IMR-90 (cell line): ENCODE measurements at regions not wholly inside any gene's neighbourhood (a gene's known extent, or its start where the extent isn't known, plus 50 kb on each side); places are given as distances from the start of the nearest gene placed in this dataset.

Experiments used
- ATAC-seq: fragments of 200-7000 bp; cut with Tn5 transposase; 2 replicates; pipeline ENCODE4 v1.9.1; 2020; ENCODE audit warnings: low read depth, mild to moderate bottlenecking, moderate library complexity
- BruUV-seq: library from RNA; stranded (reverse); fragments of 400-500 nt; replicated peaks from 2 replicates; lab custom pipeline; 2021; lab: Mats Ljungman, UMichigan
- CTCF ChIA-PET: fragments of 300-600 bp; formaldehyde crosslinking; extraction: SDS; loops from one replicate; lab custom pipeline; 2021; ENCODE audit warnings: antibody characterized with exemption; lab: Yijun Ruan, JAX
- POLR2A ChIA-PET: fragments of 300-600 bp; sonication (Branson Sonifier 250); formaldehyde crosslinking; loops from one replicate; lab custom pipeline; 2022; ENCODE audit warnings: antibody characterized with exemption; ENCODE audit not compliant: unreplicated experiment; lab: Charles Lee
- DNase-seq: peaks from one replicate; pipeline ENCODE4 v3.0.0; 2013
- H2AFZ ChIP-seq: replicated peaks from 2 replicates; pipeline ENCODE3; 2013; ENCODE audit warnings: low read length, mild to moderate bottlenecking; ENCODE audit not compliant: poor library complexity
- H2AK5ac ChIP-seq: 2 replicates; pipeline ENCODE4 v1.6.1; 2013; ENCODE audit warnings: low read depth, low read length, inconsistent platforms
- H2AK9ac ChIP-seq: replicated peaks from 2 replicates; pipeline ENCODE3; 2013; ENCODE audit warnings: mild to moderate bottlenecking, low read depth, low read length, moderate library complexity; ENCODE audit not compliant: poor library complexity
- H2BK120ac ChIP-seq: 2 replicates; pipeline ENCODE4 v1.6.1; 2013; ENCODE audit warnings: low read depth, low read length, inconsistent platforms
- H2BK15ac ChIP-seq: 3 replicates; pipeline ENCODE4 v1.6.1; 2013; ENCODE audit warnings: low read depth, low read length, inconsistent platforms
- H2BK20ac ChIP-seq: 2 replicates; pipeline ENCODE4 v1.6.1; 2013; ENCODE audit warnings: low read depth, mild to moderate bottlenecking, inconsistent platforms, low read length, moderate library complexity
- H2BK5ac ChIP-seq: 2 replicates; pipeline ENCODE4 v1.6.1; 2013; ENCODE audit warnings: mild to moderate bottlenecking, low read depth, low read length, inconsistent platforms; ENCODE audit not compliant: poor library complexity, severe bottlenecking
- H3K14ac ChIP-seq: replicated peaks from 2 replicates; pipeline ENCODE4 v1.6.1; 2013; ENCODE audit warnings: low read depth, low read length, inconsistent platforms
- H3K18ac ChIP-seq: 2 replicates; pipeline ENCODE4 v1.6.1; 2013; ENCODE audit warnings: low read depth, low read length, control low read depth
- H3K23ac ChIP-seq: 2 replicates; pipeline ENCODE4 v1.6.1; 2013; ENCODE audit warnings: low read depth, low read length, inconsistent platforms
- H3K27ac ChIP-seq: 2 replicates; pipeline ENCODE4 v1.5.1; 2013; ENCODE audit warnings: mild to moderate bottlenecking, control low read depth, low read length; ENCODE audit not compliant: insufficient read depth
- H3K27me3 ChIP-seq: 2 replicates; pipeline ENCODE4 v1.6.1; 2013; ENCODE audit warnings: low read length; ENCODE audit not compliant: control insufficient read depth, insufficient read depth
- H3K36me3 ChIP-seq: 2 replicates; pipeline ENCODE4 v1.6.1; 2013; ENCODE audit warnings: low read length, mixed read lengths; ENCODE audit not compliant: control insufficient read depth, insufficient read depth
- H3K4ac ChIP-seq: 2 replicates; pipeline ENCODE4 v1.6.1; 2013; ENCODE audit warnings: low read depth, low read length, inconsistent platforms
- H3K4me1 ChIP-seq: 2 replicates; pipeline ENCODE4 v1.6.1; 2013; ENCODE audit warnings: low read length, mixed read lengths; ENCODE audit not compliant: control insufficient read depth, insufficient read depth
- H3K4me2 ChIP-seq: 2 replicates; pipeline ENCODE4 v1.6.1; 2013; ENCODE audit warnings: low read depth, mild to moderate bottlenecking, control low read depth, low read length, moderate library complexity
- H3K4me3 ChIP-seq: 2 replicates; pipeline ENCODE4 v1.5.1; 2013; ENCODE audit warnings: low read depth, mild to moderate bottlenecking, control low read depth, low read length, moderate library complexity; ENCODE audit not compliant: insufficient read depth
- H3K56ac ChIP-seq: 2 replicates; pipeline ENCODE4 v1.6.1; 2013; ENCODE audit warnings: low read length, inconsistent platforms; ENCODE audit not compliant: insufficient read depth; ENCODE audit errors: extremely low read depth
- H3K79me1 ChIP-seq, 2 experiments: 2 replicates each; pipeline ENCODE4 v1.6.1; 2013; ENCODE audit warnings: low read length in 2 of 2, inconsistent platforms in 1 of 2, low read depth in 1 of 2
- H3K9ac ChIP-seq: 2 replicates; pipeline ENCODE4 v1.6.1; 2013; ENCODE audit warnings: low read depth, low read length, control low read depth
- H3K9me1 ChIP-seq: 2 replicates; pipeline ENCODE4 v1.6.1; 2013; ENCODE audit warnings: low read length, inconsistent platforms; ENCODE audit not compliant: insufficient read depth
- H3K9me3 ChIP-seq: 2 replicates; pipeline ENCODE4 v1.6.1; 2013; ENCODE audit warnings: low read length; ENCODE audit not compliant: control insufficient read depth, insufficient read depth
- H4K20me1 ChIP-seq: 2 replicates; pipeline ENCODE4 v1.6.1; 2013; ENCODE audit warnings: low read length, inconsistent platforms; ENCODE audit not compliant: insufficient read depth
- H4K5ac ChIP-seq: 2 replicates; pipeline ENCODE4 v1.6.1; 2013; ENCODE audit warnings: mild to moderate bottlenecking, low read depth, low read length, control low read depth
- H4K8ac ChIP-seq, 2 experiments: 2 replicates each; pipeline ENCODE4 v1.6.1; 2013; ENCODE audit warnings: low read depth in 2 of 2, low read length in 2 of 2, control low read depth in 1 of 2, inconsistent platforms in 1 of 2
- H4K91ac ChIP-seq: 2 replicates; pipeline ENCODE4 v1.6.1; 2013; ENCODE audit warnings: low read depth, low read length, inconsistent platforms; ENCODE audit not compliant: insufficient read depth
- CHD1 ChIP-seq: IDR thresholded peaks from 2 replicates; pipeline ENCODE4 v1.6.1; 2012; ENCODE audit warnings: low read depth, low read length, improper control_type of control experiment
- CTCF ChIP-seq: conservative IDR thresholded peaks from 2 replicates; pipeline ENCODE4 v1.5.1; 2012; ENCODE audit warnings: mild to moderate bottlenecking, low read depth, low read length, improper control_type of control experiment
- ELK1 ChIP-seq: fragments of 150-350 bp; IDR thresholded peaks from 2 replicates; pipeline ENCODE4 v1.6.1; 2016; ENCODE audit warnings: low read depth, mild to moderate bottlenecking, low read length, moderate library complexity, borderline replicate concordance
- FOS ChIP-seq: fragments of 150-350 bp; IDR thresholded peaks from 2 replicates; pipeline ENCODE4 v1.6.1; 2016; ENCODE audit warnings: low read depth, low read length
- MAZ ChIP-seq: IDR thresholded peaks from 2 replicates; pipeline ENCODE4 v1.6.1; 2012; ENCODE audit warnings: low read depth, mild to moderate bottlenecking, low read length, improper control_type of control experiment, moderate library complexity, borderline replicate concordance
- MXI1 ChIP-seq: IDR thresholded peaks from 2 replicates; pipeline ENCODE4 v1.6.1; 2012; ENCODE audit warnings: low read depth, mild to moderate bottlenecking, low read length, moderate library complexity, borderline replicate concordance
- POLR2A ChIP-seq: IDR thresholded peaks from 2 replicates; pipeline ENCODE4 v1.6.1; 2012; ENCODE audit warnings: mild to moderate bottlenecking, low read depth, low read length
- RAD21 ChIP-seq: IDR thresholded peaks from 2 replicates; pipeline ENCODE4 v1.6.1; 2012; ENCODE audit warnings: low read length, improper control_type of control experiment
- RCOR1 ChIP-seq: IDR thresholded peaks from 2 replicates; pipeline ENCODE4 v1.6.1; 2012; ENCODE audit warnings: mild to moderate bottlenecking, low read length, improper control_type of control experiment; ENCODE audit not compliant: insufficient replicate concordance
- RFX5 ChIP-seq: IDR thresholded peaks from 2 replicates; pipeline ENCODE4 v1.8.0; 2012; ENCODE audit warnings: low read depth, mild to moderate bottlenecking, low read length, moderate library complexity
- SMC3 ChIP-seq: fragments of 150-350 bp; IDR thresholded peaks from 2 replicates; pipeline ENCODE4 v1.6.1; 2016; ENCODE audit warnings: low read depth, mild to moderate bottlenecking, antibody characterized with exemption, low read length, moderate library complexity
- WGBS, 2 experiments: methylation state at CpG; one replicate each; pipeline versions ENCODE4 v1.1.5 to v1.1.7; 2013; ENCODE audit warnings: missing lambda C conversion rate in 2 of 2; ENCODE audit not compliant: insufficient read length in 1 of 2; ENCODE audit errors: extremely low coverage in 2 of 2; 5-methylcytosine and 5-hydroxymethylcytosine counted together
- dilution Hi-C: fragments of 300-500 bp; cut with HindIII; formaldehyde crosslinking; loops from one replicate; pipeline ENCODE4 v1.14.3; 2018; ENCODE audit warnings: low sequenced_read_pairs; ENCODE audit not compliant: unreplicated experiment
- in situ Hi-C: fragments of 300-500 bp; cut with MboI; formaldehyde crosslinking; loops from 3 replicates; pipeline ENCODE4 v1.14.3; 2019; ENCODE audit warnings: low sequenced_read_pairs, inconsistent platforms, mixed read lengths
- intact Hi-C: fragments of 100-400 bp; cut with micrococcal nuclease; formaldehyde crosslinking; loops from 2 replicates; pipeline ENCODE4 v1.10.0; 2022

- intact Hi-C loops (loop anchor here (5.0 kb wide), 1 partner anchor 127 kb away; no protein-coding TSS in a partner anchor), dilution Hi-C loops (no loop called here), in situ Hi-C loops (no loop called here)
- H3K14ac ChIP-seq = no peak overlapping the region
- BruUV-seq = no TSS peak
- H3K9me1 ChIP-seq = peaks cover 2% of the 10 kb centered on the region; the same call in 1 of the 2 replicates
- ChIA-PET POLR2A (no interaction called here), CTCF (no interaction called here)
- no peak overlapping the region for H2BK120ac ChIP-seq
- H2AFZ ChIP-seq = peak overlapping the region; percentile 46
- H4K91ac ChIP-seq = no peak overlapping the region
- no peak overlapping the region for H3K18ac ChIP-seq
- no peak overlapping the region for H2AK5ac ChIP-seq
- no CpG with 5 or more reads among the region's 4 CpGs for WGBS, 2 experiments
- H2BK15ac ChIP-seq = no peak overlapping the region
- no peaks in the 10 kb centered on the region for H3K79me1 ChIP-seq
- H2AK9ac ChIP-seq = peak overlapping the region; percentile 57
- no peak overlapping the region for H3K23ac ChIP-seq
- no peak overlapping the region for H2BK5ac ChIP-seq
- H3K9me3 ChIP-seq = no peaks in the 10 kb centered on the region
- H3K4me3 ChIP-seq = no peak overlapping the region
- H3K27me3 ChIP-seq = no peaks in the 10 kb centered on the region
- H3K4me2 ChIP-seq = no peak overlapping the region
- peaks cover 9% of the 10 kb centered on the region for H3K4me1 ChIP-seq
- H4K20me1 ChIP-seq = no peaks in the 10 kb centered on the region
- no peaks in the 10 kb centered on the region for H3K36me3 ChIP-seq
- DNase-seq (no peak), ATAC-seq (no peak)
- no peak overlapping the region for H3K4ac ChIP-seq
- no peak overlapping the region for H3K56ac ChIP-seq
- H4K5ac ChIP-seq = no peak overlapping the region
- H3K9ac ChIP-seq = no peak overlapping the region
- H2BK20ac ChIP-seq = no peak overlapping the region
- H4K8ac ChIP-seq = no peak overlapping the region
- TF ChIP-seq SMC3 = no peak
- TF ChIP-seq CHD1 = no peak
- TF ChIP-seq RAD21 = no peak
- TF ChIP-seq RFX5 = no peak
- no peak for TF ChIP-seq MXI1
- TF ChIP-seq MAZ = no peak
- no peak for TF ChIP-seq FOS
- no peak for TF ChIP-seq POLR2A
- TF ChIP-seq RCOR1 = no peak
- no peak for TF ChIP-seq ELK1
- TF ChIP-seq CTCF = no peak
- no peak overlapping the region for H3K27ac ChIP-seq
These were observed 92.4 kb upstream of the ITGA6 start for GRCh38 chr2:172334988-172335387.
